ENCODE measurements at regions not wholly inside any gene's neighbourhood (a gene's known extent, or its start where the extent isn't known, plus 50 kb on each side); places are given as distances from the start of the nearest gene placed in this dataset.
A peak's percentile ranks its signal among the peaks of the same experiment; 100 is the strongest.

- Histone ChIP-seq H2AFZ (ENCODE audit: insufficient read depth, low read length, poor library complexity) (no peak overlapping the region), H3K4ac (ENCODE audit: low read depth, low read length) (no peak overlapping the region), H2BK120ac (ENCODE audit: insufficient read depth, low read length, poor library complexity) (no peak overlapping the region), H4K8ac (ENCODE audit: low read depth, low read length) (no peak overlapping the region), H3K4me3 (ENCODE audit: low read depth, low read length) (no peak overlapping the region), H3K4me2 (ENCODE audit: low read length) (no peak overlapping the region), H3K9me3 (ENCODE audit: insufficient read depth, low read depth, low read length) (no peaks in the 10 kb centered on the region), H3K27me3 (ENCODE audit: insufficient read depth, low read length) (no peaks in the 10 kb centered on the region), H3K79me2 (ENCODE audit: control insufficient read depth, insufficient read depth, low read length, poor library complexity) (no peaks in the 10 kb centered on the region), H2BK12ac (ENCODE audit: low read length) (no peak overlapping the region), H2AK5ac (ENCODE audit: low read length) (no peak overlapping the region), H3K9ac (ENCODE audit: low read length) (no peak overlapping the region), H4K12ac (ENCODE audit: low read depth, low read length) (no peak overlapping the region), H3K79me1 (ENCODE audit: low read length) (no peaks in the 10 kb centered on the region), H3K4me1 (ENCODE audit: control insufficient read depth in 1 of 2, insufficient read depth in 2 of 2, low read length in 2 of 2) (no peaks in the 10 kb centered on the region), H3K18ac (ENCODE audit: low read length) (no peak overlapping the region), H3K27ac (ENCODE audit: low read depth, low read length) (no peak overlapping the region), H4K91ac (ENCODE audit: low read depth, low read length) (no peak overlapping the region), H3K23ac (ENCODE audit: low read length) (no peak overlapping the region), H3K36me3 (ENCODE audit: control insufficient read depth in 1 of 2, insufficient read depth in 2 of 2, low read length in 2 of 2) (no peaks in the 10 kb centered on the region), H3K14ac (ENCODE audit: low read length) (no peak overlapping the region), H2BK5ac (ENCODE audit: low read depth, low read length, poor library complexity) (no peak overlapping the region)
- no CpG with 5 or more reads among the region's 1 CpG for WGBS (ENCODE audit: extremely low coverage, insufficient coverage, insufficient read length)
- no peak for DNase-seq
These were observed 614.3 kb downstream of the ACTL7B start for GRCh38 chr9:108241384-108242073.

- Histone ChIP-seq H3K23ac (ENCODE audit: low read length) (no peak overlapping the region), H3K4me3 (ENCODE audit: low read depth, low read length) (no peak overlapping the region), H3K9me3 (ENCODE audit: insufficient read depth, low read depth, low read length) (no peaks in the 10 kb centered on the region), H3K4me2 (ENCODE audit: low read length) (no peak overlapping the region), H2BK120ac (ENCODE audit: insufficient read depth, low read length, poor library complexity) (no peak overlapping the region), H3K9ac (ENCODE audit: low read length) (no peak overlapping the region), H2AK5ac (ENCODE audit: low read length) (no peak overlapping the region), H3K36me3 (ENCODE audit: control insufficient read depth in 1 of 2, insufficient read depth in 2 of 2, low read length in 2 of 2) (no peaks in the 10 kb centered on the region), H2BK5ac (ENCODE audit: low read depth, low read length, poor library complexity) (no peak overlapping the region), H2BK12ac (ENCODE audit: low read length) (no peak overlapping the region), H3K18ac (ENCODE audit: low read length) (no peak overlapping the region), H4K8ac (ENCODE audit: low read depth, low read length) (no peak overlapping the region), H3K27me3 (ENCODE audit: insufficient read depth, low read length) (no peaks in the 10 kb centered on the region), H2AFZ (ENCODE audit: insufficient read depth, low read length, poor library complexity) (no peak overlapping the region), H4K12ac (ENCODE audit: low read depth, low read length) (no peak overlapping the region), H3K4ac (ENCODE audit: low read depth, low read length) (no peak overlapping the region), H3K14ac (ENCODE audit: low read length) (no peak overlapping the region), H3K79me1 (ENCODE audit: low read length) (no peaks in the 10 kb centered on the region), H3K79me2 (ENCODE audit: control insufficient read depth, insufficient read depth, low read length, poor library complexity) (no peaks in the 10 kb centered on the region), H4K91ac (ENCODE audit: low read depth, low read length) (no peak overlapping the region), H3K27ac (ENCODE audit: low read depth, low read length) (no peak overlapping the region), H3K4me1 (ENCODE audit: control insufficient read depth in 1 of 2, insufficient read depth in 2 of 2, low read length in 2 of 2) (no peaks in the 10 kb centered on the region)
- DNase-seq: no peak
- no CpG with 5 or more reads among the region's 2 CpGs for WGBS (ENCODE audit: extremely low coverage, insufficient coverage, insufficient read length)
These were observed 616.0 kb downstream of the ACTL7B start for GRCh38 chr9:108239696-108240321.

- Histone ChIP-seq H3K4me3 (ENCODE audit: low read depth, low read length) (no peak overlapping the region), H2BK120ac (ENCODE audit: insufficient read depth, low read length, poor library complexity) (no peak overlapping the region), H3K27ac (ENCODE audit: low read depth, low read length) (no peak overlapping the region), H3K9me3 (ENCODE audit: insufficient read depth, low read depth, low read length) (no peaks in the 10 kb centered on the region), H3K14ac (ENCODE audit: low read length) (no peak overlapping the region), H2AFZ (ENCODE audit: insufficient read depth, low read length, poor library complexity) (no peak overlapping the region), H4K8ac (ENCODE audit: low read depth, low read length) (no peak overlapping the region), H3K18ac (ENCODE audit: low read length) (no peak overlapping the region), H2BK12ac (ENCODE audit: low read length) (no peak overlapping the region), H3K23ac (ENCODE audit: low read length) (no peak overlapping the region), H3K79me2 (ENCODE audit: control insufficient read depth, insufficient read depth, low read length, poor library complexity) (no peaks in the 10 kb centered on the region), H3K36me3 (ENCODE audit: control insufficient read depth in 1 of 2, insufficient read depth in 2 of 2, low read length in 2 of 2) (no peaks in the 10 kb centered on the region), H3K9ac (ENCODE audit: low read length) (no peak overlapping the region), H3K79me1 (ENCODE audit: low read length) (no peaks in the 10 kb centered on the region), H4K91ac (ENCODE audit: low read depth, low read length) (no peak overlapping the region), H3K4me2 (ENCODE audit: low read length) (no peak overlapping the region), H3K27me3 (ENCODE audit: insufficient read depth, low read length) (no peaks in the 10 kb centered on the region), H4K12ac (ENCODE audit: low read depth, low read length) (no peak overlapping the region), H3K4ac (ENCODE audit: low read depth, low read length) (no peak overlapping the region), H2AK5ac (ENCODE audit: low read length) (no peak overlapping the region), H2BK5ac (ENCODE audit: low read depth, low read length, poor library complexity) (no peak overlapping the region), H3K4me1 (ENCODE audit: control insufficient read depth in 1 of 2, insufficient read depth in 2 of 2, low read length in 2 of 2) (no peaks in the 10 kb centered on the region)
- WGBS (ENCODE audit: extremely low coverage, insufficient coverage, insufficient read length): no CpG with 5 or more reads among the region's 3 CpGs
- peak; percentile 19 to 58 for DNase-seq
These were observed 620.2 kb downstream of the ACTL7B start for GRCh38 chr9:108235609-108236008.

GRCh38 chr9:108234811-108235210 is 621.0 kb downstream of the ACTL7B start:
- no peak overlapping the region for H3K14ac ChIP-seq (ENCODE audit: low read length)
- no peak overlapping the region for H3K9ac ChIP-seq (ENCODE audit: low read length)
- WGBS (ENCODE audit: extremely low coverage, insufficient coverage, insufficient read length): no CpG with 5 or more reads among the region's 5 CpGs
- no peaks in the 10 kb centered on the region for H3K79me2 ChIP-seq (ENCODE audit: control insufficient read depth, insufficient read depth, low read length, poor library complexity)
- no peaks in the 10 kb centered on the region for H3K36me3 ChIP-seq (ENCODE audit: control insufficient read depth in 1 of 2, insufficient read depth in 2 of 2, low read length in 2 of 2)
- no peak overlapping the region for H3K18ac ChIP-seq (ENCODE audit: low read length)
- DNase-seq: peak; percentile 80 to 92
- no peak overlapping the region for H2BK5ac ChIP-seq (ENCODE audit: low read depth, low read length, poor library complexity)
- H3K27ac ChIP-seq (ENCODE audit: low read depth, low read length): no peak overlapping the region
- H3K4me1 ChIP-seq (ENCODE audit: control insufficient read depth in 1 of 2, insufficient read depth in 2 of 2, low read length in 2 of 2): no peaks in the 10 kb centered on the region
- no peaks in the 10 kb centered on the region for H3K27me3 ChIP-seq (ENCODE audit: insufficient read depth, low read length)
- H2AFZ ChIP-seq (ENCODE audit: insufficient read depth, low read length, poor library complexity): no peak overlapping the region
- H2AK5ac ChIP-seq (ENCODE audit: low read length): no peak overlapping the region
- H3K4me3 ChIP-seq (ENCODE audit: low read depth, low read length): no peak overlapping the region
- no peaks in the 10 kb centered on the region for H3K9me3 ChIP-seq (ENCODE audit: insufficient read depth, low read depth, low read length)
- no peak overlapping the region for H3K23ac ChIP-seq (ENCODE audit: low read length)
- no peak overlapping the region for H2BK12ac ChIP-seq (ENCODE audit: low read length)
- no peak overlapping the region for H2BK120ac ChIP-seq (ENCODE audit: insufficient read depth, low read length, poor library complexity)
- no peak overlapping the region for H4K8ac ChIP-seq (ENCODE audit: low read depth, low read length)
- H3K4me2 ChIP-seq (ENCODE audit: low read length): no peak overlapping the region
- no peak overlapping the region for H4K91ac ChIP-seq (ENCODE audit: low read depth, low read length)
- H3K79me1 ChIP-seq (ENCODE audit: low read length): no peaks in the 10 kb centered on the region
- H4K12ac ChIP-seq (ENCODE audit: low read depth, low read length): no peak overlapping the region
- no peak overlapping the region for H3K4ac ChIP-seq (ENCODE audit: low read depth, low read length)
